ENCODE measurements at regions not wholly inside any gene's neighbourhood (a gene's known extent, or its start where the extent isn't known, plus 50 kb on each side); places are given as distances from the start of the nearest gene placed in this dataset.

- no peaks in the 10 kb centered on the region for H3K27me3 ChIP-seq (replicated peaks in 1 of 4; ENCODE audit: control extremely low read depth in 1 of 4, control insufficient read depth in 3 of 4, insufficient read depth in 4 of 4, low read length in 3 of 4)
- H3K27ac Mint-ChIP-seq: no peak overlapping the region
- H3K79me2 ChIP-seq (ENCODE audit: control insufficient read depth, insufficient read depth, low read length): no peaks in the 10 kb centered on the region
- H3K4me3 Mint-ChIP-seq: no peak overlapping the region
- intact Hi-C loops (cut with micrococcal nuclease): no loop called here
- no peaks in the 10 kb centered on the region for H3K4me1 Mint-ChIP-seq
- no peak overlapping the region for H2AFZ ChIP-seq (ENCODE audit: insufficient read depth, low read depth, low read length, poor library complexity, severe bottlenecking)
- ATAC-seq (ENCODE audit: low read depth) (no peak), DNase-seq (no peak)
- H3K4me3 ChIP-seq (ENCODE audit: control extremely low read depth in 1 of 5, extremely low read depth in 1 of 5, insufficient read depth in 1 of 5, low read depth in 2 of 5, low read length in 4 of 5): no peak overlapping the region
- no peak overlapping the region for H3K9ac ChIP-seq (ENCODE audit: low read length)
- TF ChIP-seq CTCF (IDR thresholded peaks at IDR 0.05) (no peak), EZH2 (IDR thresholded peaks at IDR 0.05; ENCODE audit: borderline replicate concordance, insufficient read depth, low read depth, low read length, poor library complexity, severe bottlenecking) (no peak)
- no peaks in the 10 kb centered on the region for H3K4me1 ChIP-seq (ENCODE audit: control insufficient read depth in 2 of 2, insufficient read depth in 2 of 2, low read length in 2 of 2)
- ChIA-PET POLR2A (no interaction called here), CTCF (no interaction called here)
- no peaks in the 10 kb centered on the region for H4K20me1 ChIP-seq (ENCODE audit: control insufficient read depth, insufficient read depth, low read length, poor library complexity, severe bottlenecking)
- H3K27me3 Mint-ChIP-seq: peaks cover 3% of the 10 kb centered on the region
- H3K9me3 Mint-ChIP-seq (ENCODE audit: insufficient read depth): no peaks in the 10 kb centered on the region
- H3K36me3 ChIP-seq (replicated peaks in 1 of 2; ENCODE audit: control extremely low read depth in 1 of 2, control insufficient read depth in 1 of 2, extremely low read depth in 1 of 2, insufficient read depth in 2 of 2, low read length in 1 of 2): no peaks in the 10 kb centered on the region
- no peak overlapping the region for H3K4me2 ChIP-seq (replicated peaks; ENCODE audit: low read depth, low read length, poor library complexity, severe bottlenecking)
- H3K9me3 ChIP-seq (ENCODE audit: control extremely low read depth in 1 of 3, control insufficient read depth in 2 of 3, insufficient read depth in 1 of 3, low read length in 2 of 3): no peaks in the 10 kb centered on the region
- no peak overlapping the region for H3K27ac ChIP-seq (ENCODE audit: low read length in 2 of 2)
Observed at GRCh38 chr5:110909950-110910349, 161.6 kb upstream of the TSLP start.

- H3K4me3 ChIP-seq (ENCODE audit: control extremely low read depth in 1 of 5, extremely low read depth in 1 of 5, insufficient read depth in 1 of 5, low read depth in 2 of 5, low read length in 4 of 5): no peak overlapping the region
- POLR2A ChIA-PET: no interaction called here
- no peak for DNase-seq
- H3K27ac ChIP-seq (ENCODE audit: low read length in 2 of 2): no peak overlapping the region
- no peaks in the 10 kb centered on the region for H4K20me1 ChIP-seq (ENCODE audit: control insufficient read depth, insufficient read depth, low read length, poor library complexity, severe bottlenecking)
- intact Hi-C loops (cut with micrococcal nuclease): no loop called here
- Mint-ChIP-seq H3K27me3 (peaks cover 4% of the 10 kb centered on the region), H3K9me3 (ENCODE audit: insufficient read depth) (no peaks in the 10 kb centered on the region), H3K4me1 (no peaks in the 10 kb centered on the region), H3K4me3 (no peak overlapping the region), H3K27ac (no peak overlapping the region)
- no peak for ATAC-seq (ENCODE audit: low read depth)
- no peaks in the 10 kb centered on the region for H3K36me3 ChIP-seq (replicated peaks in 1 of 2; ENCODE audit: control extremely low read depth in 1 of 2, control insufficient read depth in 1 of 2, extremely low read depth in 1 of 2, insufficient read depth in 2 of 2, low read length in 1 of 2)
- no CpG with 5 or more reads among the region's 1 CpG for WGBS (ENCODE audit: insufficient coverage)
- H3K9me3 ChIP-seq (ENCODE audit: control extremely low read depth in 1 of 3, control insufficient read depth in 2 of 3, insufficient read depth in 1 of 3, low read length in 2 of 3): no peaks in the 10 kb centered on the region
- TF ChIP-seq CTCF (IDR thresholded peaks at IDR 0.05) (no peak), EZH2 (IDR thresholded peaks at IDR 0.05; ENCODE audit: borderline replicate concordance, insufficient read depth, low read depth, low read length, poor library complexity, severe bottlenecking) (no peak)
- no peaks in the 10 kb centered on the region for H3K4me1 ChIP-seq (ENCODE audit: control insufficient read depth in 2 of 2, insufficient read depth in 2 of 2, low read length in 2 of 2)
- H2AFZ ChIP-seq (ENCODE audit: insufficient read depth, low read depth, low read length, poor library complexity, severe bottlenecking): no peak overlapping the region
- H3K27me3 ChIP-seq (replicated peaks in 1 of 4; ENCODE audit: control extremely low read depth in 1 of 4, control insufficient read depth in 3 of 4, insufficient read depth in 4 of 4, low read length in 3 of 4): no peaks in the 10 kb centered on the region
- H3K9ac ChIP-seq (ENCODE audit: low read length): no peak overlapping the region
- no peak overlapping the region for H3K4me2 ChIP-seq (replicated peaks; ENCODE audit: low read depth, low read length, poor library complexity, severe bottlenecking)
- CTCF ChIA-PET: no interaction called here
- H3K79me2 ChIP-seq (ENCODE audit: control insufficient read depth, insufficient read depth, low read length): no peaks in the 10 kb centered on the region
Observed at GRCh38 chr5:110913221-110913620, 158.3 kb upstream of the TSLP start.

All from B cell (primary cell).